Muscle of arm (tissue), 1 donor: ENCODE measurements at regions not wholly inside any gene's neighbourhood (a gene's known extent, or its start where the extent isn't known, plus 50 kb on each side); places are given as distances from the start of the nearest gene placed in this dataset.

ENCODE experiments used
- DNase-seq: peaks from one replicate; pipeline ENCODE4 v3.0.0-alpha.2; 2013

DNA sequence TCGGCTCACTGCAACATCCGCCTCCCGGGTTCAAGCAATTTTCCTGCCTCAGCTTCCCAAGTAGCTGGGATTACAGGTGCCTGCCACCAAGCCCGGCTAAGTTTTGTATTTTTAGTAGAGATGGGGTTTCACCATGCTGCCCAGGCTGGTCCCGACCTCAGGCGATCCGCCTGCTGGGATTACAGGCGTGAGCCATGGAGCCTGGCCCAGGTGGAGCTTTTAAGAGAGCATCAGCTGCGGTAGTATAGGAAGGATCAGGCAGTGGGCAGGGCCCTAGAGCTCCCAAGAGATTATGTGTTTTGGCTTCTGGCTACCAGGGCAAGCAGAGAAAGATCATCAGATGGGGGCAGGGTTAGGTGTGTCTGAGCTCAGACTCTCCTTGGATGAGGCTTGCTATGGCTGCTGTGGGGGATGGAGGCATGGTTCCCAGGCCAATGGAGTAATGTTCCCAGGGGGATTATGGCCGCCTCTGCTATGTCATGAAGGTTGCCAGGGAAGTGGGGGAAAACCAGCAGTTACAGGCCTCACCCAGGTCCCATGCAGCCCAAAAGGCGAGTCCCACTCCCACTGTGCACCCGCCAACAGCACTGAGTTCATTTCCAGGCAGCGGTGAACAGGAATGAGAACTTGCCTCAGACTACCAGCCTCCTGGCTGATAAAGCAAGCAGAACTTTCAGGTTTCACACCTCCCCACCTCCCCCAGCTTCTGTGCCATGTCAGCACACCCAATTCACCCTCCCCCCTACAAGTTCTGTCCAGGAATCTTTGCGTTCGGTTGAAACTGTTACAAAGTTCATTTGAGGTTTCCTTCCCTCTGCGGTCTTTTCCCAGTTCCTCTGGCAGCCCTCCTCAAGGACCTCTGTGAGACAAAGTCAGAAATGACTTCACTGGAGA is 507.6 kb downstream of the SPATA31D1 start:
- no peak for DNase-seq

DNA sequence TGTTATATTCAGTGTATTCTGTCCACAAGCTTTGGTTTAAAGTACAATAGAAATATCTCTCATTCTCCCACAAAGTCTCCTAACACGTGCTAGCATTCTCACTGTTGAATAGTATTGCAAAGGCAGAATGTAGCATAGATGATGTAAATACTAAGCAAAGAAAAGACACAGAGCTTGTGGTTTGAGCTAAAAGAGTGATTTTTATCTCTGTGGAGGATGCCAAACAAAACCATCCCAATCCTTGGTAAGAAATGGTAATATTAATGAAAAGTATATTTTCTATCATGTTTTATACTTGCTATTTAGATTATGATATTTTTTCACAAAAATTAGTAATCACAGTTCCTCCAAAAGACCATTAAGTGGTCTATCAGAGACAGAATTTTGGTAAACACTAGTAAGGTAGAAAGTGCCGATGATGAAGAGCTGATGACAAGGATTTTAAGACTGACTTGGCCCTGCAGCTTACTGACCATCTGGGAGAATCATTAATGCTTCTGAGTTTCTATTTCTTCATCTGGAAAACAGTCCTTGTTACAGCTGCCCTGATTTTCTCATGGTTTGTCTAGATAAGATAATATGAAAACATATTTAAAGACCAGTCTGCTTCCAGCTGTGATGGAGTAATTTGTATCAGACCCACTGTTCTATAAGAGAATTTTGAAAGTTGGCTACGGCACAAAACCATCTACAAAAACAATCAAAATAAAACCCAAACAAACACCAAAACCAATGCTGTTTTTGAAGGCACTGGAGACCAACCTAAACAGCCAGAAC is 510.2 kb downstream of the SPATA31D1 start:
- no peak for DNase-seq

DNA sequence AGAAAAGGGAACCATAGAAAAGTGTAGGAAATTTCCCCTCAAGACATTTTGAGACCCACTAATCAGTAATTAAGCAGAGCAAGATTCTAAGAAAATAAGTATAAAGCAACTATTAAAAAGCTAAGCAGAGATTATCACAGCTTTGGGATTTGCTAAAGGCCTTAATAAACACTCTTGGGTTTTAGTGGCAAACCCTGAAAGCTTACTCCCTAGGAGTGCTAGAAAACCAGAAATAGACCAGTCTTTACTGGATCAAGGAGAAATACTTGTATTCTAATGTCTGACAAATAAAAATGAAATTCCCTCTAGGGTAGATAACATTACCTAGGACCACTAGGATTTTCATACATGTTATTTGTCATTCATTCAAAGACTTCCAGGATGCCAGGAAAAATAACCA is 510.8 kb downstream of the SPATA31D1 start:
- no peak for DNase-seq

DNA sequence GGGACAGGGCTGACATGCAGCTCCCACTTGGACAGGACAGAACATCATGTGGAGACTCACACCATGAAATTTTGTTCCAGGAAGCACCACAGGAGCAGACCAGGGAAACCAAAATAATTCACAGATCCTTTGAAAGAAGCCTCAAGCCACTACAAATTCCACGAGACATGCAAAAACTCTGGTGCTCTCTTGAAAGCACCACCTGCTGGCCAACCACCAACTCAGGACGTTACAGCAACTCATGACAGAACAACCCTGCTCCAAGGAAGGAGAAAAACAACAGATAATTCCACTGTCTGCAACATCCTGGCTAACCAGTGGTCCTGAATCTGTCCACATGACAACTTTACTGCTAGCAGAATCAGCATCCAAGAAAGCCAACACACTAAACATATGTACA is 516.0 kb downstream of the SPATA31D1 start:
- no peak for DNase-seq

DNA sequence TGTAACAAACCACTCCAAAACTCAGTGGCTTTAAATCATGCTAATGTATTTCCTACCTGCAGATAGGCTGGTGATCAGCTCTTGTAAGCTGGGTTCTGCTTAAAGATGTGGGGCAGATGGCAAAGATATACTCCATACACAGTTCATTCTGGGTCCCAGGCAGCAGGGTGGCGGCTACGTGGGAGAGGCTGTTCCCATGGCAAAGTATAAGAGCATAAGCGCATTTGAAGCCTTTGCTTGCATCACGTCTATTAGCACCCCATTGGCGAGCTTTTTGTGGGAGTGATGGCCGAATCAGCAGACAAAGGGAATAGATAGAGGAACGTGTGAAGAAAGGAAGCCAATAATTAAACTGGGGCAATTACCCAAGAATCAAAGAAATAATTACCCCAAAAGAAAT is 523.1 kb downstream of the SPATA31D1 start:
- no peak for DNase-seq

DNA sequence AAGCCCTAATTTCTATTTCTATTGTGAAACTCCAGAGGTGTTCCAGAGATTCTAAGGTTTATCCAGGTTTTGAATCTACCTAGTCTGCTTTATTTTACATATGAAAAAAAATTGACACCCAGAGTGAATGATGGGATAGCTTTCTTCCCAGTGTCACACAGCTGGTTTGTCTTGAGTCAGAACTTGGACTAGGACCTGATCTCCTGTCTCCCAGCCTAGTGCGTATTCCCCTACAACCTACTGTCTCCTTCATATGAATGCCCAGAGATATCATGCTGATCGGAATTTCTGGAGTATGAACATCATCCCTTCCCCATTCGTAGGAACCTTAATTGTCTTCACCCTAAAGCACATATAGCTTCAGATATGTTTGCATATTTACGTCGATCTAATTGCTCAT is 524.2 kb downstream of the SPATA31D1 start:
- peak; percentile 28 for DNase-seq

DNA sequence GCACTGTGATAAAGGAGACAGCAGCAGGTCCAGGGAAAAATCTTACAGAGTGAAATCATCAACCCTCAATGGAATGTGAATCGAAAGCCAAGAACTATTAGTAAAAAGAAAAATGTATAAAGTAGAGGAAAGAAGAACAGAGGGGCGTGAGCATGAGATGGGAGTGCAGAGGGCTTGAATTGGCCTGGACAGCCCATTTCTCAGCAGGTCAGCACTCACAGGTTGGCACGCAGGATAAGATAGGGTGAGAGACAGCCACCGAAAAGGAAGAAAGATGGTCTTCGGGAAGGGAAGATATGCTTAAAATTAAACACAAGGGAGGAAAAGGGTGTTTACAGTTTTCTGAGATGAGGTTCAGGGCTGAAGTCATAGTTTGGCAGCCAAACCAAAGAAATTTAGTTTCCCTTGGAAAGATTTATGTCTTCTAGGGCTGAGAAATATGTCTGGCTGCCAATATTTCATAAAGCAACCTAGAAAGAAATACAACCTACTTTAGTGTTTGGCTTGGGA is 524.7 kb downstream of the SPATA31D1 start:
- peak; percentile 77 for DNase-seq

DNA sequence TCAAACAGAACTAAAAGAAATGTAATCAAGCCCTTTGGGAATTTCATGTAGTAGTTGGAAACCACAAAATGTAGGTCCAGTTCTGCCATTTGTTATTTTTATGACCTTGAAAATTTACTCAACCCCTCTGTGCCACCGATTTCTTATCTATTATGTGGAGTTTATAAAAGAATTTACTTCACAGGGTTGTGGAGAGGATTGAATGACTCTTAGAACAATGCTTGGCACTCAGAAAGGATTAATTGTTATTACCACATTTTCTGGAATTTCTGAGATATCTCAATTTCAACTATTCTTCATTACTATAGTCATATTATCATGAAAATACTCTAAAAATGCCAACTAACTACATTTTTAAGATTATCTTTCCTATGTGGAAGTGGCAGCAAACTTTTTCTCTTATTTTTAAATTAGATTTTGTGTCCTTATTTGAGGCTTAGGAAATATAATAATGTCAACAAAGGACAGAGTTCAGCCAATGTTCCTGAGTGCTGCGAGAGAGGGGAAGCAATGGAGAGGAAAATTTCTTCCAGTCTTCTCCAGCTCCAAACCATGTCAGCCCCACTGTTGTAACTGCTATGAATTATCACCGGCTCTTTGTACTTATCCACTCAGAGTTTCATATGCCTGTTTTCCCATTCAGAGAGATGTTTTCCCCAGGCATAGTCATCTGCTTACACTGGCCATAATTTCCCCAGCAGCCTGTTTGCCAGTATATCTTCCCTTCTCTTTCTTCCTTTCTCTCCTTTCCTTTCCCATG is 525.6 kb downstream of the SPATA31D1 start:
- DNase-seq: no peak

DNA sequence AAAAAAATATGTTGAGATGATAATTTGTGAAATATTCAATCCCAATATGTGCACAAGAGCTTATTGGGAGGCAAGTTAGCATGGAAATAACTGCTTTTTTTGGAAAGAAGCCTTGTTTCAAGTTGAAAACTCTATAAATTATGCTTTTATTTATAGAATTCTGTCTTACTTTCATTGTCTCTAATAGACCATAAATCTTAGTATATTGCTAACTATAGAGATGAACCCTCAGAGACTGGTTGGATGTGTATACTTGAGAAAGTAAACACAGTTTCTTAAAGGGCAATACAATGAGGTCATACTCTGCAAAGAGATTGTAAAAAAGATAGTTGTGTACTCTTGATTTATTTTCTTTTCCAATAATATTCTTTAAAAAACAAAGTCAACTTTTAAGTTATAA is 530.3 kb downstream of the SPATA31D1 start:
- DNase-seq: no peak

DNA sequence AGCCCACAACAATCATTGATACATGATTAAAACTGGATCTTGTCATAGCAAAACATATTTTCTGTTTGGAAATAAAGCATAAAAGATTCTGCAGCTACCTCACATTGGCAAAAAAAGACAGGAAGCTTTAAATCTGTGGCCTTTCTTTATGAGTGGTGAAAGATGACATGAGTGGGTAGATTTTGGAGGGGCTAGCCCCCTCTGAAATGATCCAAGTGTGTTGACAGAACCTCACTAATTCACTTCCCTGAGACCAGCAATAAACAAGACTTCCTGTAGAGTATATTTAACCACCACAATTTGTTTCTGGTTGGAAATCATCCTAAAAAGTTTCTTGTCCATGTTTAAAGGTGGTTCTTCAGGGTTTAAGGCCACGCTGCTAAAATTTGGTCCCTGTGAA is 530.8 kb downstream of the SPATA31D1 start:
- no peak for DNase-seq

DNA sequence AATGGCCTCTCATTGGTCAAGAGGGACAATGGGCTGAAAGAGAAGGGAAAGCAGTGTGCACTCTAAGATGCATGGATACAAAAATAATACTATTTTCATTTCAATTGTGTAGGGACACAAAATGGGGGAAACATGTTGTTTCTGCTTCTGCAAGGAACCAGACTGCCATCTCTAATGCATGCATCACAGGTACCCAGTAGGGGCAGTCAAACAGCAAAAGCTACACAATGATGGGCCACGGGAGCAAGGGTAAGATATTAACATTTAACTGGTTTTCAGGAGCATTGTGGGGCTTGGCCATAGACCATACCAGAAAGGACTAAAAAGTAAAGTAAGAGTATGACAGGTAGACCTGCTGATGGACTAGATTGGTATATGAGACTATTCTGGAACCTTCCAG is 535.8 kb downstream of the SPATA31D1 start:
- no peak for DNase-seq

DNA sequence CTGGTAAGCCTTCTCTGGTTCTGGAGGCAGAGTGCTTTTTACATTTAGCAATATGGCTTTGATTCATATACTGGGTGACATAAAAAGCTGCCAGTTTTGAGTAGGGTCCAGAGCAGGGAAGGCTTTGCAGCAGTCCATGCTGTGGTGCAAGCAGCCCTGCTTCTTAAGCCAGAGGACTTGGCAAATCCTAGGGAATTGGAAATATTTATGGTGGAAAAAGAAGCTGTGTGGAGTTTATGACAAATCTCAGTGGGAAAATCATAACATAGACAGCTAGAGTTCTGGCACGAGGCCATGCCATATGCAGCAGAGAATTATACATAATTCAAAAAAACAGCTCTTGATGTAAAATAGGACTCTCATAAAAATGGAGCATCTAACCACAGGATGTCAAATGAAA is 536.4 kb downstream of the RASEF start:
- no peak for DNase-seq

DNA sequence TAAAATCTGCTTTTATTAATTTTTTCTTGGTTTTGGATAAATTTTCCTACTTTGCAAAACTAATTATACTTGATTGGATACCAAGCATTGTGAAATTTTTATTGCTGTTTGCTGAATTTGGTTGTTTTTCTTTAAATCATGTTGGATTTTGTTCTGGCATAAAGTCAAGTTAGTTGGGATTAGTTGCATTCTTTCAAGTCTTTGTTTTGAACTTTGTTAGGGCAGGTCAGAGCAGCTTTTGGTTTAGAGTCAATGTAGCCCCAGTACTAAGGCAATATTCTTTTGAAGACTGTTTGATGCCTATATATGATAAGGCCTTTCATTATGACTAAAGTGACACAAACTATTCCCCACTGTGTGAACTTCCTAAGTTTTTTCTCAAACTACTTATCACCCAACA is 531.1 kb downstream of the RASEF start:
- no peak for DNase-seq

DNA sequence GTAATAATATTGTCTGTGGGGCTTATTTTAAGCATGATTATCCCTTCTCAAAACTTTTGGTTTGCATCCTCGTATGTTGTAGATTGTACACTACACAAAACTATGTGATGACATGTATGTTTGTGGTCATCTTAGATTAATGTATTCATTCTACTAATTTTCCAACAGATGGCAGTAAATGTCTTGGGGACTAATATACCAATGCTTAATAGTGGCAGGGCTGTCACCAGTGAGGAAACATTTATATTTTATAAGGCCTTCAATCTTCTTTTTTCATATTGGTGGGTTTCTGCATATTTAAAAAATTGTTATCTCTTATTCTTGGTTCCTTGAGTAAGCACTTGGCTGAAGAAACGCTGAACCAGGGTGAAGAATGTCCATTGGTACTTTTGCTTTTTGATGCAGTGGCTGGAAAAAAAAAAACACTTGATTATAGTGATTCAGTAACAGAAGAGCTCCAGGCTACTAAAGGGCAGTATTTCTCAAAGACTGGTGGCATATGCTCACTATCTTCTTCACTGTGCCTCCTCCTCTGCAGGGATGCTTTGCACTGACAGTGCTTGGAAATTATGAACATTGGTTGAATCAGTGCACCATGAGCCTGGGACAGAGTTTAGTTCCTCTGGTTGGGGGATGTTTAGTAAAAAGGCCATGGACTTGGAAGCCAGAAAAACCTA is 530.3 kb downstream of the RASEF start:
- no peak for DNase-seq

DNA sequence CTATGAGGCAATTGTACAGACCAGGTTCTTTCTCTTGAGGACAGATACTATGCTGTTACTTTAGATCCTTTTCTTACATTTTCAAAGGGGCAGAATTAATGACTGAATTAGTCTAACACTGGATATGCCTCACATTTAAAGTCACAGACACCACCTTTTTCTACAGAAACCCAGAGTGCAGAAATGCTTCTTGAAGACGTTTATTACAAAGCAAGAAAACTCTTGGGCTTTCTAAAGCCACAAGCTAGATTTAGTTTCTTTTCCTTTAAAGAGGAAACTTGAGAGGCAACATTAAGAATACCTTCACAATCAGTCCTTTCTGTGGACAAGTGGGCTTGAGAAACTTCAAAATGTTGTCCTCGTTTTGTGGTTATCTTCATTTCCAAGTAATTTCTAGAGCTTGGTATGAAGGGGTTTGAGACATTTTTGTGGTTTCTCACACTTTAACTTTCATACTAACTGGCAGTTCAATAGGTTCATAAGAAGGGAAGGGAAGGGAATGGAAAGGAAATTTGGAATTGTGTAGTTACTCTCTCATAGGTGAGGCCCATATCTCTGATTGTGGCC is 527.4 kb downstream of the RASEF start:
- no peak for DNase-seq

DNA sequence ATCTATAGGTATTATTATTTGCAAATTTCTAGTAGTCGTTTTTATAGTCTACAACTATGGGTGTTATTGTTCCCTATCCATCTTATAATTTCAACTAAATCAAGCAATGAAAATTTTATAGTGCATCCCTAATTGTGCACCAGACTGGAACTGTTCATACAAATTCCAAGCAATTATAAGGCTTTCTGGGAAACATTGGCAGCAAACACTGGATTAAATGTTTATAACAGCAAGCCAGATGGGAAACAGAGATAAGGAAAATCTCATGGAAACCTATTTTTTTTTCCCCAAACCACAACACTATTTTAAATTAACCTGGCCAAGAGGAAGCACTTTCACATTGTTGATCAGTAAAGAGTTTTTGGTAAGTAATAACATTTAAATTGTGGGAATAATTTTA is 524.3 kb downstream of the RASEF start:
- no peak for DNase-seq

DNA sequence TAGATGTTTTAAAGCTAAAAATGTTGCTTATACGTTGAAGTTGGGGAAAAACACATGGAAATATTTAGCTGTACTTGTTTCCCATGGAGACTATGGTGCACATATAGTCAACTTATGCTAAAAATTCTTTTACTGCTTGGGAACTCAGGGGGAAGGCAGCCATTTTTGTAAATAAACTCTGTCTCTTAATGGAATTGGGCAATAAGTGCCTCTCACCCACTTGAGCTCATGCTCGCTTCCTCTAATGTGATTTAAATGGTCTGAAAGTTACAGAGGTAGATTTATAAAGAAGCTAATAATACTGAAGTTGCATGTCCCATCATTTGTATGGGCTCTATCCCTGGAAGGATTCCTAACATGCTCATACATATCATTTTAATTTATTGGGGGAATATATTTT is 523.8 kb downstream of the RASEF start:
- no peak for DNase-seq

DNA sequence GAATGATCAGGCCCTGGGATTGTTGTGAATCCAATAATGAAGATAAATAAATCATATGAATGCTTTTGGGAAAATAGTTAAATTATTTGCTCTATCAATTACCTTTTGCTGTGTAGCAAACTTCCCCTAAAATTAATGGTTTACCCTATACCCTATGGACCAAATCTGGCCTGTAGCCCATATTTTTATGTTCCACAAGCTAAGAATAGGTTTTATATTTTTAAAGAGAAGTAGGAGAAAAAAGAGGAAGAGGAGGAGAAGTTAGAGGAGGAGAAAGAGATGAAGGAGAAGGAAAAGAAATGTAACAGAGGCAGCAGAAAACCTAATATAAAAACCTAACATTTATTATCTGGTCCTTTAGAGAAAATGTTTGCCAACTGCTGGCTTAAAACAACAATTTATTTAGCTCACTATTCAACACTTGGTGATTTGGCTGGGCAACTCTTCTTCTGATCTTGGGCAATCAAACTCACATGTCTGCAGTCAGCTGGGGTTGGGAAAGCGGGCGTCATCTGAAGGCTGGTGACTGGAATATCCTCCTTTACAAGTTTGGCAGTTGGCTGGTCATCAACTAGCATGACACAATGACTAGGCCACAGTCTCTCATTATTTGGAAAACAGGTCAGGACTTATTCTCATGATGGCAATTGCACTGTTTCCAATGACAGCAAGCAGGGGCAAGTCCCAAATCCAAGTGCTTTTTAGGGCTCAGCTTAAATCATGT is 522.9 kb downstream of the RASEF start:
- no peak for DNase-seq

DNA sequence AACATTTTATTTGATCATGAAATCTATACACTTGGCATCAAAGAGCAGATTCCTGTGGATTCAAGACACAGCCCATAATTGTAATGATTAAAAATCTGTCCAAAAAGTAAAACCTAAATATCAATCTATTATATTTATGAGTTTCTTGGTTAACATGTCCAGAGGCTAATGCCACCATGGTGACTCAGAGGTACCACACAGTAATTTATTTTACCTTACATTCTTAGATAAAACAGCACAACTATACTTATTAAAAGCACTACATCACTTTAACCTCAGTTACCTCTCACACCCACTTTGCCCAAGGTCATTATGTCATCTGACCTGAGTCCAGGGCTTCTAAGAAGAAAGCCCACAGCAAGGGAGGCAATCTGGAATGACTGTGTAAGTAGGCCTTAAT is 519.2 kb downstream of the RASEF start:
- DNase-seq: no peak

DNA sequence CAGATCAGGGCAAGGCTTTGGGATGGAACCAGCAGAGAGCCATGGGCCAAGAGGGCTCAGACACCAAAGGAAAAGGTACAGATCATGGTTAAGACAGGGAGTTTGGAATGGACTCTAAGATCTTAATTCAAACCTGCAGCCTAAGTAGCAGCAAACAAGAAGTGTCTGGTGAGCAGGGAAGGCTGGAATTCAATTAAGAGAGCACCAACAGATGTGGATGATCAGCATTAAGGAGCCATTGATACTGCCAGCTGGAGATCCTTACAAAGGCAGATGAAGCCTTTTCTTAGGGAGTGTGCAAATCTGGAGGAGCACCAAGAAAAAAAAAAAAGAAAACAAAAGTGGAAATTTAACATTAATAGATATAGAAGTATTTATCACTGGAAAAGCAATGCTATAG is 516.8 kb downstream of the RASEF start:
- DNase-seq: no peak

DNA sequence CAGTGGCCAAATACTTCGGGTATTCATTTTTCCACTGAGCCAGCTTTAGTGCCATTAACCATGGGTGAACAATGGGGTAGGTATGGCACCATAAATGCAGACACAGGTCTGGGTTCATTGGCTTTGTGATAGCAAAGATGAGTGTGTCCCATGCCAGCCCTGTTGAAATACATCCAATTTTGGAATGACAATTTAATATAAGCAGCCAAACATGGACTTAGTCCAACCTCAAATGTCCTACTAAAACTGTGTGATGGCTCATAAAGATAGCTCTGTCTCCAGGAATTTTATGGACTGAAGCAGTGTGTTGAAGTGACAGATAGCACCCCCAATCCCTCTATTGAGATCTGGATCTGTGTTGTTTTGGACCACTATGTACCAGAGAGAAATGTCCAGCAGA is 514.9 kb downstream of the RASEF start:
- DNase-seq: no peak
